Activated CD4-positive, alpha-beta T cell treated with anti-CD3 and anti-CD28 coated beads for 4 hours (primary cell): ENCODE measurements at regions not wholly inside any gene's neighbourhood (a gene's known extent, or its start where the extent isn't known, plus 50 kb on each side); places are given as distances from the start of the nearest gene placed in this dataset.

Source experiments
- DNase-seq, 2 donors: peaks; one replicate each; pipeline ENCODE4 v3.0.0-alpha.2; 2020

GRCh38 chr2:143903172-143903856 is 616.6 kb downstream of the ZEB2 start:
- DNase-seq = no peak

GRCh38 chr2:143901185-143901842 is 618.6 kb downstream of the ZEB2 start:
- no peak for DNase-seq

- DNase-seq = no peak
Measured at GRCh38 chr2:143899987-143900386, 619.9 kb downstream of the ZEB2 start.

- DNase-seq = no peak
Measured at GRCh38 chr2:143893371-143893770, 626.5 kb downstream of the ZEB2 start.

- no peak for DNase-seq
Measured at GRCh38 chr2:143891879-143892308, 628.0 kb downstream of the ZEB2 start.

GRCh38 chr2:143890798-143891197 is 629.1 kb downstream of the ZEB2 start:
- DNase-seq = no peak

- DNase-seq = no peak
Measured at GRCh38 chr2:143889216-143889615, 630.7 kb downstream of the ZEB2 start.

- no peak for DNase-seq
Measured at GRCh38 chr2:143885461-143885860, 634.5 kb downstream of the ZEB2 start.

GRCh38 chr2:143881246-143881645 is 638.7 kb downstream of the ZEB2 start:
- DNase-seq = no peak

GRCh38 chr2:143877876-143878530 is 641.9 kb downstream of the ZEB2 start:
- no peak for DNase-seq

GRCh38 chr2:143877056-143877455 is 642.9 kb downstream of the ZEB2 start:
- no peak for DNase-seq

GRCh38 chr2:143875295-143876233 is 644.4 kb downstream of the ZEB2 start:
- DNase-seq = no peak

GRCh38 chr2:143873886-143874285 is 646.0 kb downstream of the ZEB2 start:
- DNase-seq = no peak

- no peak for DNase-seq
Measured at GRCh38 chr2:143870696-143871095, 649.2 kb downstream of the ZEB2 start.

- DNase-seq = no peak
Measured at GRCh38 chr2:143856978-143857377, 662.9 kb downstream of the ZEB2 start.

- no peak for DNase-seq
Measured at GRCh38 chr2:143852759-143853158, 667.2 kb downstream of the ZEB2 start.

- no peak for DNase-seq
Measured at GRCh38 chr2:143850084-143850483, 669.8 kb downstream of the ZEB2 start.

GRCh38 chr2:143847257-143847656 is 672.7 kb downstream of the ZEB2 start:
- no peak for DNase-seq

- no peak for DNase-seq
Measured at GRCh38 chr2:143844986-143845385, 674.9 kb downstream of the ZEB2 start.

- DNase-seq = no peak
Measured at GRCh38 chr2:143843686-143844085, 676.2 kb downstream of the ZEB2 start.

GRCh38 chr2:143842836-143843235 is 677.1 kb downstream of the ZEB2 start:
- no peak for DNase-seq

- DNase-seq = no peak
Measured at GRCh38 chr2:143841935-143842334, 678.0 kb downstream of the ZEB2 start.

- no peak for DNase-seq
Measured at GRCh38 chr2:143840601-143841000, 679.3 kb downstream of the ZEB2 start.
